Adrenal gland (tissue), 9 donors: ENCODE measurements at regions not wholly inside any gene's neighbourhood (a gene's known extent, or its start where the extent isn't known, plus 50 kb on each side); places are given as distances from the start of the nearest gene placed in this dataset.
"Not testable (repeated sequence)": the region's sequence is repeated elsewhere in the genome, so short reads cannot be mapped to it uniquely, and the experiment has no call there.

Experiments
- DNase-seq, 7 donors: peaks; one replicate each; pipeline ENCODE4 v3.0.0-alpha.2; 2019 to 2020
- H3K27ac ChIP-seq, 5 donors: fragments of 200-600 bp; sonication (generic) in 4 of 5; 1 replicate in 3 of 5; 2 replicates in 2 of 5; pipeline versions ENCODE4 v1.5.1 to v1.8.0; 2016 to 2020; ENCODE audit warnings: mild to moderate bottlenecking in 1 of 5
- H3K27me3 ChIP-seq: fragments of 200-600 bp; 2 replicates; pipeline ENCODE4 v1.8.0; 2021
- H3K36me3 ChIP-seq, 2 donors: fragments of 200-600 bp; replicated peaks in 1 of 2; 1 replicate in 1 of 2; 2 replicates in 1 of 2; pipeline versions ENCODE4 v1.5.1 to v1.8.0; 2018 to 2022
- H3K4me1 ChIP-seq, 2 donors: fragments of 200-600 bp; replicated peaks in 1 of 2; 1 replicate in 1 of 2; 2 replicates in 1 of 2; pipeline versions ENCODE4 v1.5.1 to v1.8.0; 2018 to 2021
- H3K4me3 ChIP-seq, 4 donors: fragments of 200-600 bp; sonication (generic) in 3 of 4; one replicate each; pipeline ENCODE4 v1.5.1; 2016 to 2018
- H3K9me3 ChIP-seq, 3 donors: fragments of 200-600 bp; sonication (generic) in 1 of 3; replicated peaks in 1 of 3; 1 replicate in 2 of 3; 2 replicates in 1 of 3; pipeline versions ENCODE4 v1.5.1 to v1.8.0; 2016 to 2021
- WGBS, 4 donors: extraction: QIAGEN DNeasy Blood & Tissue Kit in 2 of 4; methylation state at CpG; one replicate each; pipeline versions ENCODE4 v1.1.5 to v1.1.7; 2013 to 2017; 5-methylcytosine and 5-hydroxymethylcytosine counted together
- intact Hi-C, 2 donors: fragments of 100-400 bp; cut with DNase I; formaldehyde crosslinking; loops; one replicate each; pipeline versions ENCODE4 v1.14.1 to v1.15.0; 2022 to 2023
- donor health status: healthy with polysubstance abuse.
- donor health status: Bipolar disorder and iron deficiency.
- donor health status: DM: yes; HTN: yes; CAD: no.
- donor health status: DM: no; HTN: no; CAD: no.
- donor health status: DM: no; HTN: no; CAD: no.

DNA sequence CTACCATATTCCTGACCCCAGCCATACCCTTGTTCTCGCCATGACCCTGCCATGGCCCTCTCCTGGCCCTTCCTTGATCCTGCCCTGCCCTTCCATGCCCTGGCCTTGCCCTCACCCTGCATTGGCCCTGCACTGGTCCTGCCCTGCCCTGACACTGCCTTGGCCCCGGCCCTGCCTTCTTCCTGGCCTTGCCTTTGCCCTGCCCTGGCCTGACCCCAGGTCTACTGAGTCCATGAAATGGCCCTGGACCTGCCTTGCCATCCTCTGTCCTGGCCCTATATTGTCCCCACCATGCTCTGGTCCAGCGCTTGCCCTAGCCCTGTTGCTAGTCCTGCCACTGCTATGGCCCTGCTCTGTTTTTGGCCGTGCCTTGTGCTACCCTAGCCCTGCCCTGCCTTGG lies 536.1 kb downstream of the FOXD4L6 start:
- H3K9me3 ChIP-seq, H3K4me1 ChIP-seq, H3K27me3 ChIP-seq, DNase-seq, H3K36me3 ChIP-seq, intact Hi-C loops, H3K4me3 ChIP-seq, H3K27ac ChIP-seq: not testable (repeated sequence)
- WGBS, 4 donors: 80 to 100% (median 87%) methylated on average over 2 to 4 of the region's 4 CpGs

DNA sequence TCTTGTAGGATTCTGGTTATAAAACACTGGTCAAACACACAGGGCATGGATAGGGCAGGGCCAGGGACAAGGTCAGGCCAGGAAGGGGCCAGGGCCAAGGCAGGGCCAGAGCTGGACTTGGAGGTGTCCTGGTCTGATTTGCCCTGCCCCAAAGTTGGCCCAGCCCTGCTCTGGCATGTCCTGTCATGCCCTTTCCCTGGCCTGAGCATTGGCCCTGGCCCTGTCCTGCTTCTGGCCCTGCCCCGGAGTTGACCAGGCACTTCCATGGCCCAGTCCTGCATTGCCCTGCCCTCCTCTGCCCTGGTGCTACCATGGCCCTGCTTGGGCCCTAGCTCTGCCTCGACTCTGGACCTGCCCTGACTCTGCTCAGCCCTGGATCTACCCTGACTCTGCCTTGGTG lies 536.6 kb downstream of the FOXD4L6 start:
- H3K36me3 ChIP-seq, intact Hi-C loops, H3K27me3 ChIP-seq, H3K9me3 ChIP-seq, H3K27ac ChIP-seq, H3K4me1 ChIP-seq, H3K4me3 ChIP-seq: not testable (repeated sequence)
- WGBS, 4 donors: 62 to 73% (median 70%) methylated on average over 2 of the region's 2 CpGs; no CpG with 5 or more reads in 1 of the 4 donors
- peak in 1 of 7 donors; percentile 48 for DNase-seq

DNA sequence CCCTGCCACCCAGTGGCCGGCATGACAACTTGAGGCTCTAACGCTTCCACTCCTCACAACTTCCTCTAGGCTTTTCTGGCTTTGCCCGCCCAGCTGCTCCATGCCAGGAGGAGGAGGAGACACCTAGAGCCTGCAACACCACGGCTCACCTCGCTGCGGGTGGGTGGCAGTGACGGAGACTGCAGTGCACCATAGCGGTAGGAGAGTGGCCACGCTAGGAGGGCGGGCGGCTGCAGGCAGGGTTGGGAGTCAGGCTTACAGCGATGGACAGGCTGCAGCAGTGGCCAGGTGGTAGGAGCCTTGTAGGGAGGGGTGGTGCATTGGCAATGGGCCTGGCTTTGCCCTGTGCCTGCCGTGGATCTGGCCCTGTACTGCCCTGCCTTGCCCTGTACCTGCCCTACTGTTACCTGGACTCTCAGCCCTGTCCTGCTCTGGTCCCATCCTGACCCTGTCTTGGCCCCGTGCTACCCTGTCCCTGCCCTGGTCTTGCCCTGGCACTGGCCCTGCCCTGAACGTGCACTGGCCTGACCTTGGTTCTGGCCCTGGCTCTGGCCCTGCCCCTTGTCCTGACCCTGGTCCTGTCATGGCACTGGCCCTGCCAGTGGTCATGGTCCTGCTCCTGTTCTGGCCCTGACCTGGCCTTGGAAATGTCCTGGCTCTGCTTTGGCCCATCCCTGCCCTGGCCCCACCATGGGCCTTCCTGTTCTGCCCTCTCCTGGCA lies 540.8 kb downstream of the FOXD4L6 start:
- H3K4me1 ChIP-seq, H3K9me3 ChIP-seq, DNase-seq, H3K27me3 ChIP-seq, H3K4me3 ChIP-seq, H3K27ac ChIP-seq, H3K36me3 ChIP-seq, intact Hi-C loops: not testable (repeated sequence)
- 83 to 94% (median 88%) methylated on average over 9 to 14 of the region's 15 CpGs for WGBS, 4 donors

DNA sequence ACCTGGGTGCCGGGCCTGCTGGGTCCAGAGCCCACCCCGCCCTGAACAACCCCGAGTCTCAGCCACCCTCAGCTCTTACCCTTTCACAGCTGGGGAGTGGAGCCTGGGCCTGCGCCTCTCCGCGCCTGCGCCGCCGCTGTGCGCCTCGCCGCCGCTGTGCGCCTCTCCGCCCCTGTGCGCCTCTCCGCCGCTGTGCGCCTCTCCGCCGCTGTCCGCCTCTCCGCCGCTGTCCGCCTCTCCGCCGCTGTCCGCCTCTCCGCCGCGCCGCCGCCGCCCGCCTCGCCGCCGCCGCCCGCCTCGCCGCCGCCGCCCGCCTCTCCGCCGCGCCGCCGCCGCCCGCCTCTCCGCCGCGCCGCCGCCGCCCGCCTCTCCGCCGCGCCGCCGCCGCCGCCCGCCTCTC lies 544.4 kb downstream of the FOXD4L6 start:
- 45 to 87% (median 78%) methylated on average over 25 to 47 of the region's 67 CpGs for WGBS, 4 donors
- intact Hi-C loops, H3K27ac ChIP-seq, H3K4me3 ChIP-seq, H3K9me3 ChIP-seq, H3K36me3 ChIP-seq, H3K27me3 ChIP-seq, H3K4me1 ChIP-seq: not testable (repeated sequence)
- DNase-seq: peak in 1 of 7 donors; percentile 13

DNA sequence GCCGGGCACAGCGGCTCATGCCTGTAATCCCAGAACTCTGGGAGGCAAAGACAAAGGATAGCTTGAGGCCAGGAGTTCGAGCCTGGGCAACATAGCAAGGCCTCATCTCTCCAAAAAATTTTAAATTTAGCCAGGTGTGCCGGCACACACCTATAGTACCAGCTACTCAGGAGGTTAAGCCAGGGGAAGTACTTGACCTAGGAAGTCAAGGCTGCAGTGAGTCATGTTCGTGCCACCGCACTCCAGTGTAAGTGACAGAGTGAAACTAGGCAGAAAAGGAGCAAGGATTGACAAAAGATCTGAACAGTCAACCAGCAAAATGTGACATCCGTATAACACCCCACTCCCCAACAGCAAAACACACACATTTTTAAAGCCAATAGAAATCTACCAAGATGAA lies 545.3 kb downstream of the FOXD4L6 start:
- DNase-seq, H3K27ac ChIP-seq, H3K4me3 ChIP-seq, intact Hi-C loops, H3K9me3 ChIP-seq, H3K36me3 ChIP-seq, H3K27me3 ChIP-seq, H3K4me1 ChIP-seq: not testable (repeated sequence)
- WGBS, 4 donors: 57 to 89% (median 61%) methylated on average over 2 to 5 of the region's 7 CpGs

DNA sequence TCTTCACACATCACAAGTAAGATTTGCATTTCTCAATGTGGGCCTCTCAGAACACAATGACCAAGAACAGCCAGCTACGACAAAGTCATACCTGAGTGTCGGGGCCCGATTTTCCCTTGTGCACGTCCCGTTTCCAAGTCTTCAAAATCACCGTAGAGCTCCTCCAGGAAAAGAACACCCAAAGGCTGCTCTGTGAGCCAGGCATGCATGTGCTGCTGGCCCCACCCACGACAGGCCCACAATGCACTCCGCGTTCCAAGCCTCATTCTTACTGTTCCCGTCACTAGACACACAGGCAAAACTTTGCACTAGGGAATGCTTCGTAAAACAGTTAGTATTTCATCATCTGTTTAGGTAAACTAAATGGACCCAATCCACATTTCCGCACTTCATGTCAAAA lies 549.6 kb downstream of the FOXD4L6 start:
- H3K9me3 ChIP-seq, DNase-seq, H3K36me3 ChIP-seq, H3K27ac ChIP-seq, H3K4me3 ChIP-seq, H3K27me3 ChIP-seq, H3K4me1 ChIP-seq, intact Hi-C loops: not testable (repeated sequence)
- WGBS, 4 donors: 79 to 91% (median 87%) methylated on average over 12 of the region's 12 CpGs
